NCI-H69 (cell line): ENCODE measurements at regions not wholly inside any gene's neighbourhood (a gene's known extent, or its start where the extent isn't known, plus 50 kb on each side); places are given as distances from the start of the nearest gene placed in this dataset.
A peak's percentile ranks its signal among the peaks of the same experiment; 100 is the strongest.
"Not testable (repeated sequence)": the region's sequence is repeated elsewhere in the genome, so short reads cannot be mapped to it uniquely, and the experiment has no call there.

Source experiments
- DNase-seq: peaks from one replicate; lab custom pipeline; 2025; lab: John Stamatoyannopoulos, UW

- DNase-seq, result peak; percentile 16
Observed at GRCh38 chr2:175684466-175684865, 317.6 kb downstream of the LNPK start.

GRCh38 chr2:175679728-175680127, 322.3 kb downstream of the LNPK start:
- no peak for DNase-seq

GRCh38 chr2:175679231-175679630, 322.8 kb downstream of the LNPK start:
- no peak for DNase-seq

DNA sequence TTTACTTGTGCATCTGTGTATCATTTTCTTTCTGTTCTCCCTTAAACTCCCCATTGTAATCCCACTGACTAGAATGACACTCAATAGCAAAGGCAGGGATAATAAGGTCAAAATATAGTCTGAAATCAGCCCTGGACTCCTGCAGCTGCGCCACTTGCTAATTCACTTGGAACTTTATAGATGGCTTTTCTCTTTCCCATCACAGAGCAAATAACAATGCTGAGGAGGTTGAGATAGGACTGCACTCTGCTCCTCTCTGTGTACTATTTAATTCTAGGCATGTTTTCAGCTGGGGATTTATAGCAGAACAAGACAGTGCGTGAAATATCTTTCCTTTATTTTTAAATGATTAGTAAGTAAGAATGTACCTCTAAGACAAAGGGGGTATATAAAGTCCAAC, 324.2 kb downstream of the LNPK start:
- no peak for DNase-seq

GRCh38 chr2:175676813-175677212, 325.3 kb downstream of the LNPK start:
- DNase-seq, result peak; percentile 14

- DNase-seq, result not testable (repeated sequence)
Observed at GRCh38 chr2:175668804-175669203, 333.3 kb downstream of the LNPK start.

- no peak for DNase-seq
Observed at GRCh38 chr2:175662335-175662734, 339.7 kb downstream of the LNPK start.

DNA sequence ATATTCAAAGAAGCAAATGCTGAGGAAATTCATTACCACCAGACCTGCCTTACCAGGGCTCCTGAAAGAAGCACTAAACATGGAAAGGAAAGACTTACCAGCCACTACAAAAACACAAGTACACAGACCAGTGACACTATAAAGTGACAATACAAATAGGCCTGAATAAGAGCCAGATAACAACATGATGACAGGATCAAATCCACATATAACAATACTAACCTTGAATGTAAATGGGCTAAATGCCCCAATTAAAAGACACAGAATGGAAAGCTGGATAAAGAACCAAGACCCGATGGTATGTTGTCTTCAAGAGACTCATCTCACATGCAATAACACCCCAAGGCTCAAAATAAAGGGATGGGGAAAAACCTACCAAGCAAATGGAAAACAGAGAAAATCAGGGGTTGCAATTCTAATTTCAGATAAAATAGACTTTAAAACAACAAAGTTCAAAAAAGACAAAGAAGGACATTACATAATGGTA, 353.4 kb downstream of the LNPK start:
- DNase-seq, result no peak

GRCh38 chr2:175647058-175647457, 355.0 kb downstream of the LNPK start:
- no peak for DNase-seq

- DNase-seq, result no peak
Observed at GRCh38 chr2:175640655-175641054, 361.4 kb downstream of the LNPK start.

GRCh38 chr2:175633227-175633626, 368.8 kb downstream of the LNPK start:
- DNase-seq, result peak; percentile 4

- peak; percentile 35 for DNase-seq
Observed at GRCh38 chr2:175631245-175631623, 370.8 kb downstream of the LNPK start.

GRCh38 chr2:175630280-175631244, 371.5 kb downstream of the LNPK start:
- DNase-seq, result peak; percentile 76

GRCh38 chr2:175628243-175628642, 373.8 kb downstream of the LNPK start:
- DNase-seq, result no peak

- peak; percentile 21 for DNase-seq
Observed at GRCh38 chr2:175627405-175627804, 374.7 kb downstream of the LNPK start.

DNA sequence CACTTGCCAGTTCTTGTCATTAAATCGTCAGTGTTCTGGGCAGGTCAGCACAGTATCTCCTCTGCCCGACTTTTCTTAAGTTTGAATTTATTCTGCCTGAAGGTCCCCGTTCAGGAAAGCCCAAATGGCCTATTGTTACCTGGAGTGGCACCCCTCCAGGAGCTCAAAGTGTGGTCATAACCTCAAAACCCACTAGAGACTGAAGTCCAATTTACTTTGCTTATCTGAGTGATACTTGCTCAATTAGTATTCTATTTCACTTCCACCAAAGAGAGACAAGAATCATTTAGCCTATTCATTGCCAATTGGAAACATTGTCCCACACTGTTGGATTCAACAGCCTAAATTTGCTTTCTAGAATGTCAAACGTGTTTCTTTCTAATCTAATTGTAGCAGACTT, 375.3 kb downstream of the LNPK start:
- DNase-seq, result no peak

GRCh38 chr2:175624785-175625184, 377.3 kb downstream of the LNPK start:
- peak; percentile 48 for DNase-seq

- peak; percentile 64 for DNase-seq
Observed at GRCh38 chr2:175624211-175624761, 377.8 kb downstream of the LNPK start.

DNA sequence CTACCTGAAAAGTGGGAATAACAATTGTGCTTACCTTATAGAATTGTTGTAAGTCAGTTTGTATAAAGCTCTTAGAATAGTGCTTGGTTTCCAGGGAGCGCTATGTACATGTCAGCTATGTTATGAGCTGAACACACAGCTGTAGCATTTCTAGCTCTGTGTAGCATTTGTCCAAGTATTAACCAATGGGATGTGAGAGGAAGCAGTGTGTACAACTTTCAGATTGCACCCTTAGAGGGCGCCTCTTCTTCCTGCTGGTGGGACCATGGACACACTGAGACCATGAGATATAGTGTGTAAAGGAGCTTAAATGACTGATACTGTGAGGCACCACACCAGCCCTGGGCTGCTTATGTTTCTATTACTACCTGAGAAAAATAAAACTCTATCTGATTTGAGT, 380.2 kb downstream of the LNPK start:
- DNase-seq, result peak; percentile 2

GRCh38 chr2:175620106-175620505, 382.0 kb downstream of the LNPK start:
- no peak for DNase-seq

DNA sequence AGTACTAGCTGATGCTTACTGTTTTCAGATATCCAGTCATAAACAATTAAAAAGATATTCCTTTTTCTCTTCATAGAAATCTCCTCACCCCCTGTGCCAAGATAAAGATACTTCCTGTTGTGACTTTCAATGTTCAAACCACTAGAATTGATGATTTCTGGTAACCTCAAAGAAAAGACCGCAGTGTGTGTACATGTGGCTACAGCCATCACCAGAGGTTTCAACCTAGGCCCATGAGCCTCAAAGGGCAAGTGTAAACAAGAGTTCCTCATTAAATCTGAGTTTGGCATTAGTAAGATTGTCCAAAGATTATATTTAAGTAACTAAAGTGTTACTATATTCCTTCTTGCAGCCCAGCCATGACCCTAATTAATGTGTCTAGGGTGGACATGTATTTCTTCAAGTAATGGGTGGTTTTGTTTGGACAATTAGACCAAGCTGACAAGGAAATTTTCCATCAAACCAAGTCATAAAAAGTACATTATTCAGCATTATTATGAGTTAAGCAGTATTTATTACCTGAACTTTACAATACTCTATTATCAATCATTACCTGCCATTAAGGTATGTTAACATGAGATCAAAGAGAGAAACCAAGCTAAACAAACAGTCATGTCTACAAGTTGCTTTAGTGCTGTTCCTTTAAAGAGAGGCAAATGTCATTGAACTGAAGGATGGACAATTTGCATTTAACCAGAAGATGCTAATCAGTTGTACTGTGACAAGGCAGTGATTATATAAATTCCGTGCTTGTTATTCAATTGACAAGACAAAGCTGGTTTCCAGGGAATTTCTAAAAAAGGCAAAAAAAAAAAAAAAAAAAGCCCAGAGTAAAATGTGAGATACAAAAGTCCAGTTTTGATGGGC, 382.7 kb downstream of the LNPK start:
- peak; percentile 9 for DNase-seq

- DNase-seq, result no peak
Observed at GRCh38 chr2:175612280-175612679, 389.8 kb downstream of the LNPK start.
